Heart right ventricle (tissue), 16 donors: ENCODE measurements at regions not wholly inside any gene's neighbourhood (a gene's known extent, or its start where the extent isn't known, plus 50 kb on each side); places are given as distances from the start of the nearest gene placed in this dataset.
A peak's percentile ranks its signal among the peaks of the same experiment; 100 is the strongest.

Source experiments
- ATAC-seq, 8 donors: fragments of 200-7000 bp; cut with Tn5 transposase; one replicate each; pipeline ENCODE4 v1.9.1; 2020; ENCODE audit warnings: mild to moderate bottlenecking in 8 of 8, moderate library complexity in 8 of 8, moderate number of reproducible peaks in 1 of 8
- DNase-seq, 2 donors: peaks; one replicate each; pipeline ENCODE4 v3.0.0-alpha.2; 2020
- H3K27ac ChIP-seq, 10 donors: fragments of 200-600 bp; sonication (generic) in 2 of 10; one replicate each; pipeline versions ENCODE4 v1.5.0 to v1.8.0; 2020 to 2022; ENCODE audit warnings: mild to moderate bottlenecking in 3 of 10
- H3K27me3 ChIP-seq, 7 donors: fragments of 200-600 bp; one replicate each; pipeline ENCODE4 v1.8.0; 2021 to 2022; ENCODE audit warnings: mild to moderate bottlenecking in 2 of 7
- H3K36me3 ChIP-seq, 9 donors: fragments of 200-600 bp; sonication (generic) in 1 of 9; one replicate each; pipeline versions ENCODE4 v1.5.0 to v1.8.0; 2020 to 2022; ENCODE audit warnings: mild to moderate bottlenecking in 2 of 9
- H3K4me1 ChIP-seq, 9 donors: fragments of 200-600 bp; sonication (generic) in 1 of 9; one replicate each; pipeline versions ENCODE4 v1.5.0 to v1.8.0; 2020 to 2022; ENCODE audit warnings: mild to moderate bottlenecking in 4 of 9
- H3K4me3 ChIP-seq, 10 donors: fragments of 200-600 bp; sonication (generic) in 2 of 10; one replicate each; pipeline versions ENCODE4 v1.5.0 to v1.8.0; 2020 to 2022; ENCODE audit warnings: mild to moderate bottlenecking in 7 of 10, moderate library complexity in 2 of 10
- H3K9me3 ChIP-seq, 11 donors: fragments of 200-600 bp in 10 of 11; sonication (generic) in 2 of 11; one replicate each; pipeline versions ENCODE4 v1.5.0 to v1.8.0; 2013 to 2022; ENCODE audit warnings: mild to moderate bottlenecking in 2 of 11, control low read depth in 1 of 11, moderate library complexity in 1 of 11
- WGBS, 2 donors: extraction: QIAGEN DNeasy Blood & Tissue Kit; methylation state at CpG; one replicate each; pipeline ENCODE4 v1.1.7; 2013; ENCODE audit warnings: inconsistent platforms in 1 of 2; 5-methylcytosine and 5-hydroxymethylcytosine counted together
- intact Hi-C, 10 donors: fragments of 100-400 bp; cut with DNase I; formaldehyde crosslinking; loops; one replicate each; pipeline versions ENCODE4 v1.11.1 to v1.14.2; 2022
- TF ChIP-seq, protein P1 (sequence below), 9 donors: fragments of 200-600 bp; sonication (generic) in 2 of 9; IDR thresholded peaks; one replicate each; pipeline versions ENCODE4 v1.5.0 to v1.8.0; 2021 to 2022; ENCODE audit warnings: antibody characterized with exemption in 9 of 9, mild to moderate bottlenecking in 5 of 9, moderate library complexity in 1 of 9
- donor health status: Arrhythmogenic right ventricular cardiomyopathy.
- donor health status: ischemic (EF 13 %, LVEDD 7.1; RV severe dilation, severe dysfunction).
- donor health status: healthy with polysubstance abuse.
- donor health status: DM: no; HTN: yes; CAD: no.
- donor health status: DM: no; HTN: no; CAD: no.
- donor health status: ischemic (EF 25% LVEDD 6.9; RV normal size, moderate dysfunction).
- donor health status: ischemic (EF 25% LVEDD 5.7; RV mildly dilated, moderate dysfunction).
- donor health status: healthy.
- donor health status: DM: yes; HTN: yes; CAD: no.
- donor health status: Ischemic cardiomyopathy.
- donor health status: ischemic (EF 35%, LVEDD 5.7; RV mildly dilated, moderate dysfunction).
- donor health status: nonischemic (EF 11% LVEDD 7.7; RV severe dilation, severe dysfunction).
- donor health status: DM: yes; HTN: yes; CAD: no.
- donor health status: PGD.
- donor health status: ischemic (EF 29% LVEDD 5.4; RV normal size, mild dysfunction).
- donor health status: nonischemic (EF 23%, LVEDD 6.1; RV moderate dilation, normal function).

DNA sequence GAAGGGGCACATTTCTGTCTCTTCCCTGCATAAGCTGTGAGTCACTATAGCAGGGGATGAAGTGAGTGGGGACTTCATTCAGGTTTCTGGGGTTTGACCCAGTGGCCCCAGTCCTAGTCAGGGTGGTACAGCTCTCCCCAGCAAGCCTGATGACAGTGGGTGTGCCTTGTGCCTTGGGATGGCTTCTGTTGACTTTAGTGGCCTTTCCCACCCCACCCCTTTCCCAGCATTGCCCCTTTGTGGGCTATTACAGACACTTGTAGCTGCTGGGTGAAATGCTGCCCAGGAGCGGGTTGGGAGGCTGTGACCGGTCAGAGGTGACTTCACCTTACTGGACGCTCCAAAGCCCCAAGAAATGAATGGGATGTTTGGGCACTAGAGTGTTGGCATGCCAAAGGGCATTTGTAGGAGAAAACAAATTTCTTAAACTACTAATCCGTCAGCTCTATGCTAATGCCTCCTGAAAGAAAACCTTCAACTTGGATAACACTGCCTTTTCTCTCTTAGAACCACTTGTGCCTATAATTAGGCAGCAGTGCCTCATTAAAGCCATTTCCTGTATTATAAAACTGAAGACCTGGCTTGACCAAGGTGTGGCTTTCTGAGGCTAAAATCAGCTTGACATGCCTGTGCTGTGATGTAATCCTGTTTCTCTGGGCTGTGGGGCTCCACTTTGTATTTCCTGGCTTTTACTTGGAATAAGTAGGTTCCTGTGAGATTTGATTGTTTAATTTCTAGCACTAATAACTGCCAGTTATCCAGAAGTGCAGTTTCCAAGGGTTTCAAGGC is 119.0 kb upstream of the SLC25A48 start:
- WGBS, 2 donors, result 85 to 88% methylated on average over 4 of the region's 4 CpGs
- Histone ChIP-seq H3K4me1 (peaks cover 0 to 13% (median 0%) of the 10 kb centered on the region in 9 donors), H3K4me3 (no peak overlapping the region), H3K27ac (no peak overlapping the region), H3K36me3 (no peaks in the 10 kb centered on the region), H3K9me3 (no peaks in the 10 kb centered on the region), H3K27me3 (peaks cover 0 to 14% (median 0%) of the 10 kb centered on the region in 7 donors)
- DNase-seq (no peak), ATAC-seq (peak in 1 of 8 donors; percentile 46)
- TF ChIP-seq, protein P1, sequence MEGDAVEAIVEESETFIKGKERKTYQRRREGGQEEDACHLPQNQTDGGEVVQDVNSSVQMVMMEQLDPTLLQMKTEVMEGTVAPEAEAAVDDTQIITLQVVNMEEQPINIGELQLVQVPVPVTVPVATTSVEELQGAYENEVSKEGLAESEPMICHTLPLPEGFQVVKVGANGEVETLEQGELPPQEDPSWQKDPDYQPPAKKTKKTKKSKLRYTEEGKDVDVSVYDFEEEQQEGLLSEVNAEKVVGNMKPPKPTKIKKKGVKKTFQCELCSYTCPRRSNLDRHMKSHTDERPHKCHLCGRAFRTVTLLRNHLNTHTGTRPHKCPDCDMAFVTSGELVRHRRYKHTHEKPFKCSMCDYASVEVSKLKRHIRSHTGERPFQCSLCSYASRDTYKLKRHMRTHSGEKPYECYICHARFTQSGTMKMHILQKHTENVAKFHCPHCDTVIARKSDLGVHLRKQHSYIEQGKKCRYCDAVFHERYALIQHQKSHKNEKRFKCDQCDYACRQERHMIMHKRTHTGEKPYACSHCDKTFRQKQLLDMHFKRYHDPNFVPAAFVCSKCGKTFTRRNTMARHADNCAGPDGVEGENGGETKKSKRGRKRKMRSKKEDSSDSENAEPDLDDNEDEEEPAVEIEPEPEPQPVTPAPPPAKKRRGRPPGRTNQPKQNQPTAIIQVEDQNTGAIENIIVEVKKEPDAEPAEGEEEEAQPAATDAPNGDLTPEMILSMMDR (IDR thresholded peaks at IDR 0.05), result no peak
- intact Hi-C loops, result no loop called here

DNA sequence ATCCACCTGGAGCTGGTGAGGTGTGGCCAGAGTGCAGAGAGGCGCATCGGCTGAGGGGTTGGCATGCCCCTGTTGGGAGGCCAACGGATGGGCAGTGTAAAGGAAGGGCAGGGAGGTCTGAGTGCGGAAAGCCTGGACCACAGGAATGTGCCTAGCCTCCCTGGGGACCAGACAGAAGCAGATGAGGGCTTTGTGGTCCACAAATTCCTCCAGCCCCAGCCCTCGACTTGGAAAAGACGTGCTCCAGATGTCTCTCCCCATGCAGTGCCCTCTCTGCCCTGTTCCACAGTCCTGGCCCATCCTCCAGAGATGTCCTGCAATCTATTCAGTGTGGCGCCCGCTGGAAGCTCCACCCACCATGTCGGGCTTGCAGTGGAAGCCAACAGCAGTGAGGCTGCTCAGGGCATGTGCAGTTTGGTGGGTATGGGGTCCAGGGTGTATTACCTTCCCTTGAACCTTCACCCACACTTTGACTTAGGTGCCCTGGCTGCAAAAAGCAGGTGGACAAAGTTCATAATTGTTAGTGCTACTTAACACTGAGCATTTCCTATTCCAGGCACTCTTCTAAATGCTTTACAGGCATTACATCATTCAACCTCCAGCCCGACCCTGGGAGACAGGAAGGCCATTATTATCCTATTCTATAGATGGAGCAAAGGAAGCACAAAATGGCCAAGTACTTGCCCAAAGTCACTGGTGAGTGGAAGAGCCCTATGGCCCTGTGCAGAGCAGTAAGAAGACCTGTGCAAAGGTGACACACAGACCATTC is 120.2 kb upstream of the SLC25A48 start:
- H3K27me3 ChIP-seq, result peaks cover 0 to 22% (median 0%) of the 10 kb centered on the region in 7 donors
- TF ChIP-seq, protein P1 (IDR thresholded peaks at IDR 0.05), result no peak
- intact Hi-C loops, result no loop called here
- no peak for ATAC-seq
- no peaks in the 10 kb centered on the region for H3K36me3 ChIP-seq
- no peak overlapping the region for H3K4me3 ChIP-seq
- H3K9me3 ChIP-seq, result no peaks in the 10 kb centered on the region
- WGBS, 2 donors, result 70 to 72% methylated on average over 10 of the region's 10 CpGs
- DNase-seq, result no peak
- H3K27ac ChIP-seq, result no peak overlapping the region
- H3K4me1 ChIP-seq, result peaks cover 0 to 18% (median 0%) of the 10 kb centered on the region in 9 donors

DNA sequence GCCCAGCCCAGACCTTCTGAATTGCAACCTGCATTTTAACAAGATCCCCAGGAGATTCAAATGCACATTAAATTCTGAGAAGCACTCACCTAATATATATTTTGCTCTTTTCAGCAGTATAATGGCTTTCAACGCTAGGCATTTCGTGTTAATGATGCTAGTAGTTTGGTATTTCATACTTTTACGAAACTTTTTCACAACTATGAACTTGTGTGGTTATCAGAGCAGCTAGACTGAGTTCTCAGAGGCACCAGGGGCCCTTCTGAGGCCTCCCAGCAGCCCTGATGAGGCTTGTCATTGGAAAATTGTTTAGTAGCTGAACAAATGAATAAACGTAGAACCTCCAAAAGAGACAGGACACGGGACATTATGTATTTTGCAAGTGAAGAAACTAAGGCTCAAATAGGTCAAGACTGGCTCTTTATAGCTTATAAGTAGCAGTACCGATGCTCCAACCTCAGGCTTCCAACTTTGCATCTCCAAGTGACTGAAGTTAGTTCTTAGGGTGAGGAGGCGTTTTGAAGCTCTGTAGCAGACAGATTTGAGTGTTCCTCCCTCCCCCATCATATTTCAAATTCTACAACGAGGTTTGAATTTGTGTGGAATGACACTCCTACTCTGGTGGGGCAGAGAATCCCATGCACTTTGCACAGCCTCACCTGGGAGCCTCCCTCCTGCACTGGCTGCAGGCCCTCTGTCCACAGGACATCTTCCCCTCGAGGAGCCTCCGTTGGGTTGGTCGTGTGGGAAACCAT is 121.1 kb upstream of the SLC25A48 start:
- ATAC-seq (no peak), DNase-seq (no peak)
- intact Hi-C loops, result no loop called here
- Histone ChIP-seq H3K4me3 (no peak overlapping the region), H3K27me3 (peaks cover 0 to 25% (median 0%) of the 10 kb centered on the region in 7 donors), H3K36me3 (no peaks in the 10 kb centered on the region), H3K4me1 (peaks cover 0 to 18% (median 0%) of the 10 kb centered on the region in 9 donors), H3K27ac (no peak overlapping the region), H3K9me3 (no peaks in the 10 kb centered on the region)
- TF ChIP-seq, protein P1 (IDR thresholded peaks at IDR 0.05), result no peak
- 80 to 82% methylated on average over 11 of the region's 11 CpGs for WGBS, 2 donors

GRCh38 chr5:135711911-135712310 is 122.6 kb upstream of the SLC25A48 start:
- Histone ChIP-seq H3K36me3 (no peaks in the 10 kb centered on the region), H3K4me1 (peaks cover 0 to 18% (median 0%) of the 10 kb centered on the region in 9 donors), H3K27ac (no peak overlapping the region), H3K9me3 (no peaks in the 10 kb centered on the region), H3K4me3 (no peak overlapping the region), H3K27me3 (peaks cover 0 to 25% (median 0%) of the 10 kb centered on the region in 7 donors)
- TF ChIP-seq, protein P1 (IDR thresholded peaks at IDR 0.05), result no peak
- intact Hi-C loops, result no loop called here
- ATAC-seq, result no peak
- 68 to 70% methylated on average over 6 of the region's 6 CpGs for WGBS, 2 donors
- DNase-seq, result no peak
